ENCODE measurements at regions not wholly inside any gene's neighbourhood (a gene's known extent, or its start where the extent isn't known, plus 50 kb on each side); places are given as distances from the start of the nearest gene placed in this dataset.

GRCh38 chrX:150240643-150240970 lies 122.5 kb upstream of the MAMLD1 start:
- TF ChIP-seq ZNF460 (CRISPR knock-in tag; IDR thresholded peaks at IDR 0.05; ENCODE audit: borderline replicate concordance): no peak
- no peak for TF ChIP-seq NFE2L1 (CRISPR knock-in tag; IDR thresholded peaks at IDR 0.05; ENCODE audit: borderline replicate concordance)

Data from HepG2 (cell line).